ENCODE measurements at regions not wholly inside any gene's neighbourhood (a gene's known extent, or its start where the extent isn't known, plus 50 kb on each side); places are given as distances from the start of the nearest gene placed in this dataset.

- Mint-ChIP-seq H3K9me3 (peaks cover 4% of the 10 kb centered on the region), H3K4me3 (no peak overlapping the region), H3K27ac (no peak overlapping the region), H3K4me1 (no peaks in the 10 kb centered on the region), H3K36me3 (ENCODE audit: low read depth) (no peaks in the 10 kb centered on the region), H3K27me3 (ENCODE audit: low read depth) (peaks cover 4% of the 10 kb centered on the region)
- TF ChIP-seq CTCF (IDR thresholded peaks at IDR 0.05; ENCODE audit: unreplicated experiment in 3 of 3), result no peak
Observed at GRCh38 chr2:78681386-78681785, 344.1 kb upstream of the REG3G start.

- H3K4me3 Mint-ChIP-seq, result no peak overlapping the region
- H3K9me3 Mint-ChIP-seq, result peaks cover 4% of the 10 kb centered on the region
- H3K4me1 Mint-ChIP-seq, result no peaks in the 10 kb centered on the region
Observed at GRCh38 chr2:78682781-78683180, 342.7 kb upstream of the REG3G start.

DNA sequence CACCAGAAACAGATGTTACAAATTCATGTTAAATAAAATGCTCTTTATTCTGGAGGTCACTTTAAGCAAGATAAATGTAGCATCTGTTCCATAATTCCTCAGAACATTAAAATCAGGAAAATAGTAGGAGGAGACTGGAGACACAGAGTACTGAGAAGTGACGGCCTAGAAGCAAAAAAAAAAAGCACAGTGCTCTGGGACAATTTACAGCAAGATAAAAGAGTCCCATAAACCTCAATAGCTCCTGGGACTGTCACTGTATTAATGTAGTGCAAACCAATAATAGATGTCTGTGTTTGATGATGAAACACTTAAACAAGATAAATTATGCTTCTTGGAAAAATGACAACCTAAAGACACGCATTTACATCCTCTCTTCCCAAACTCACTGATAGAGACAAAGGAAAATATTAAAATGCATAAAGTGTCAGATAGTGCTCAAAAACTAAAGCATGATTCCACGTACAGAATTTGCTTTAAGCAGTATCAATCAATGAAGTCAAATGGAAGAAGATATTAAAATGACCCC, 338.8 kb upstream of the REG3G start:
- Mint-ChIP-seq H3K27ac (no peak overlapping the region), H3K9me3 (peaks cover 10% of the 10 kb centered on the region), H3K36me3 (ENCODE audit: low read depth) (no peaks in the 10 kb centered on the region), H3K27me3 (ENCODE audit: low read depth) (no peaks in the 10 kb centered on the region), H3K4me3 (no peak overlapping the region), H3K4me1 (no peaks in the 10 kb centered on the region)
- TF ChIP-seq CTCF (IDR thresholded peaks at IDR 0.05; ENCODE audit: unreplicated experiment in 3 of 3), result no peak

More at GRCh38 chr2:78682781-78683180, 342.7 kb upstream of the REG3G start:
- H3K27ac Mint-ChIP-seq, result no peak overlapping the region
- H3K27me3 Mint-ChIP-seq (ENCODE audit: low read depth), result peaks cover 4% of the 10 kb centered on the region
- TF ChIP-seq CTCF (IDR thresholded peaks at IDR 0.05; ENCODE audit: unreplicated experiment in 3 of 3), result no peak
- no peaks in the 10 kb centered on the region for H3K36me3 Mint-ChIP-seq (ENCODE audit: low read depth)

- TF ChIP-seq CTCF (IDR thresholded peaks at IDR 0.05; ENCODE audit: unreplicated experiment in 3 of 3), result no peak
- Mint-ChIP-seq H3K27me3 (ENCODE audit: low read depth) (no peaks in the 10 kb centered on the region), H3K27ac (no peak overlapping the region), H3K36me3 (ENCODE audit: low read depth) (no peaks in the 10 kb centered on the region), H3K9me3 (peaks cover 2% of the 10 kb centered on the region), H3K4me3 (no peak overlapping the region), H3K4me1 (no peaks in the 10 kb centered on the region)
Observed at GRCh38 chr2:78699696-78700095, 325.8 kb upstream of the REG3G start.

- H3K4me1 Mint-ChIP-seq, result no peaks in the 10 kb centered on the region
- H3K27me3 Mint-ChIP-seq (ENCODE audit: low read depth), result no peaks in the 10 kb centered on the region
- TF ChIP-seq CTCF (IDR thresholded peaks at IDR 0.05; ENCODE audit: unreplicated experiment in 3 of 3), result no peak
Observed at GRCh38 chr2:78701546-78701945, 324.0 kb upstream of the REG3G start.

DNA sequence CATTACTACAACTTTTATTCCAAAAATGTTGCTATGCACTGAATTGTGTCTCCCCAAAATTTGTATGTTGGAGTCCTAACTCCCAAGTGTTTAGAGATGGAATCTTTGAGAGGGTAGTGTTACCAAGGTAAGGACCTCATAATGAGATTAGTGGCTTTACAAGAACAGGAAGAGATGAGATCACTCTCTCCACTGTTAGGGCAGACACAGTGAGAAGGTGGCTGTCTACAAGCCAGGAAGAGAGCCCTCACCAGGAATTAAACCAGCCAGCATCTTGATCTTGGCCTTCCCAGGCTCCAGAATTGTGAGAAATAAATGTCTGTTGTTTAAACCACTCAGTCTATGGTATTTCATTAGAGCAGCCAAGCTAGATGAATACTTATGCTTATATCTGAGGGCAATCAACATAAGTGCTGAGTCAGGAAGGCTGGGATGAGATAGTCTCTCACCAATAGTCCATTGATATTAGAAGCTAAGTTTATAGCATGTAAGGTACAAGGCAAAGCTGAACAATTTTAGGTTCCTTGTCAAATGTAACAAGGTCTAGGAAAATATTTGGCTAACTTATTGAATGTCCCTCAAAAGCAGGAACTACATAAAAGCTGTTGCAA, 317.6 kb upstream of the REG3G start:
- TF ChIP-seq CTCF (IDR thresholded peaks at IDR 0.05; ENCODE audit: unreplicated experiment in 3 of 3), result no peak
- H3K36me3 Mint-ChIP-seq (ENCODE audit: low read depth), result no peaks in the 10 kb centered on the region
- no peak overlapping the region for H3K4me3 Mint-ChIP-seq

More at GRCh38 chr2:78701546-78701945, 324.0 kb upstream of the REG3G start:
- Mint-ChIP-seq H3K9me3 (peaks cover 2% of the 10 kb centered on the region), H3K27ac (no peak overlapping the region), H3K36me3 (ENCODE audit: low read depth) (no peaks in the 10 kb centered on the region), H3K4me3 (no peak overlapping the region)

More for the DNA sequence above, 317.6 kb upstream of the REG3G start:
- Mint-ChIP-seq H3K9me3 (no peaks in the 10 kb centered on the region), H3K4me1 (no peaks in the 10 kb centered on the region), H3K27me3 (ENCODE audit: low read depth) (no peaks in the 10 kb centered on the region), H3K27ac (no peak overlapping the region)

Measured in nephron (organoid).